PFSK-1 (cell line): ENCODE measurements at regions not wholly inside any gene's neighbourhood (a gene's known extent, or its start where the extent isn't known, plus 50 kb on each side); places are given as distances from the start of the nearest gene placed in this dataset.

Experiments
- FOXP2 ChIP-seq: optimal IDR thresholded peaks from 2 replicates; pipeline ENCODE3; 2011; ENCODE audit warnings: borderline replicate concordance, control low read depth, inconsistent platforms; ENCODE audit not compliant: insufficient read depth; ENCODE audit errors: extremely low read length, extremely low read depth
- POLR2AphosphoS5 ChIP-seq: IDR thresholded peaks from 2 replicates; pipeline ENCODE4 v1.6.1; 2012; ENCODE audit warnings: low read depth, mild to moderate bottlenecking, control low read depth, low read length, moderate library complexity
- REST ChIP-seq, 2 experiments: IDR thresholded peaks; 2 replicates each; pipeline versions ENCODE4 v1.6.1 to v1.8.0; 2011 to 2012; ENCODE audit warnings: low read depth in 2 of 2, low read length in 2 of 2, control low read depth in 1 of 2, inconsistent platforms in 1 of 2, mild to moderate bottlenecking in 1 of 2, moderate library complexity in 1 of 2; ENCODE audit not compliant: insufficient read depth in 1 of 2
- SIN3A ChIP-seq: IDR thresholded peaks from 2 replicates; pipeline ENCODE4 v1.6.1; 2012; ENCODE audit warnings: mild to moderate bottlenecking, low read length, moderate library complexity, borderline replicate concordance; ENCODE audit not compliant: insufficient read depth
- TAF1 ChIP-seq: IDR thresholded peaks from 2 replicates; pipeline ENCODE4 v1.6.1; 2012; ENCODE audit warnings: low read length, control low read depth, borderline replicate concordance; ENCODE audit not compliant: insufficient read depth

GRCh38 chr1:232576537-232576936 lies 53.4 kb downstream of the SIPA1L2 start:
- TF ChIP-seq TAF1 = no peak

- TF ChIP-seq SIN3A (no peak), FOXP2 (no peak), REST (IDR thresholded peaks at IDR 0.05; ENCODE audit: insufficient read depth in 1 of 2, low read depth in 2 of 2, low read length in 2 of 2) (no peak), POLR2AphosphoS5 (no peak), TAF1 (no peak)
Observed at GRCh38 chr1:232575763-232576040, 54.2 kb downstream of the SIPA1L2 start.

GRCh38 chr1:232574889-232575762 lies 54.8 kb downstream of the SIPA1L2 start:
- TF ChIP-seq FOXP2 = no peak
- TF ChIP-seq SIN3A = peak; percentile 28; the same call in 1 of the 2 replicates
- TF ChIP-seq REST (IDR thresholded peaks at IDR 0.05; ENCODE audit: insufficient read depth in 1 of 2, low read depth in 2 of 2, low read length in 2 of 2) = no peak
- no peak for TF ChIP-seq POLR2AphosphoS5

GRCh38 chr1:232574077-232574476 lies 55.9 kb downstream of the SIPA1L2 start:
- no peak for TF ChIP-seq REST (IDR thresholded peaks at IDR 0.05; ENCODE audit: insufficient read depth in 1 of 2, low read depth in 2 of 2, low read length in 2 of 2)
- no peak for TF ChIP-seq TAF1
- TF ChIP-seq SIN3A = no peak
- no peak for TF ChIP-seq FOXP2
- TF ChIP-seq POLR2AphosphoS5 = no peak

GRCh38 chr1:232571523-232571922 lies 58.4 kb downstream of the SIPA1L2 start:
- TF ChIP-seq REST (IDR thresholded peaks at IDR 0.05; ENCODE audit: insufficient read depth in 1 of 2, low read depth in 2 of 2, low read length in 2 of 2) (no peak), TAF1 (no peak), POLR2AphosphoS5 (no peak), FOXP2 (no peak), SIN3A (no peak)
